A549 (cell line): ENCODE measurements at regions not wholly inside any gene's neighbourhood (a gene's known extent, or its start where the extent isn't known, plus 50 kb on each side); places are given as distances from the start of the nearest gene placed in this dataset.

Experiments
- ATAC-seq, 2 experiments: fragments of 200-7000 bp in 1 of 2; fragments of >200 bp in 1 of 2; cut with Nextera tagmentation in 1 of 2; cut with Tn5 transposase in 1 of 2; 3 replicates each; pipeline versions ENCODE4 v1.8.0 to v1.9.1; 2018 to 2020; ENCODE audit warnings: mild to moderate bottlenecking in 1 of 2, moderate library complexity in 1 of 2
- CTCF ChIA-PET: fragments of 300-600 bp; sonication (Branson Sonifier 250); formaldehyde crosslinking; extraction: SDS; loops from one replicate; lab custom pipeline; 2021; ENCODE audit warnings: antibody characterized with exemption, inconsistent platforms; lab: Yijun Ruan, JAX
- POLR2A ChIA-PET: fragments of 350-600 bp; formaldehyde crosslinking; extraction: SDS; loops from one replicate; lab custom pipeline; 2021; ENCODE audit warnings: antibody characterized with exemption, inconsistent platforms; lab: Yijun Ruan, JAX
- DNase-seq, 2 experiments: peaks; one replicate each; pipeline versions ENCODE4 v3.0.0 to v3.0.0-alpha.2; 2011 to 2016; ENCODE audit warnings: low read depth in 1 of 2, low spot score in 1 of 2
- FAIRE-seq: peaks from 2 replicates; lab custom pipeline; 2011; peaks lifted over from hg19 to GRCh38; lab: Jason Lieb, UNC
- H3K27ac ChIP-seq, 2 experiments: fragments of >200 bp; sonication (Bioruptor Twin); formaldehyde crosslinking; 3 replicates each; pipeline ENCODE4 v1.5.1; 2016 to 2017
- H3K4me1 ChIP-seq: fragments of >200 bp; sonication (Bioruptor Twin); formaldehyde crosslinking; 3 replicates; pipeline ENCODE4 v1.6.1; 2016
- H3K4me2 ChIP-seq: fragments of >200 bp; sonication (Bioruptor Twin); formaldehyde crosslinking; 3 replicates; pipeline ENCODE4 v1.6.1; 2016
- H3K4me3 ChIP-seq: fragments of >200 bp; sonication (Bioruptor Twin); formaldehyde crosslinking; 3 replicates; pipeline ENCODE4 v1.5.1; 2016
- H3K9me3 ChIP-seq: fragments of >200 bp; sonication (Bioruptor Twin); formaldehyde crosslinking; 3 replicates; pipeline ENCODE4 v1.6.1; 2016
- BHLHE40 ChIP-seq: IDR thresholded peaks from 2 replicates; pipeline ENCODE4 v1.6.1; 2012; ENCODE audit warnings: low read depth, low read length, inconsistent platforms
- CEBPB ChIP-seq, 2 experiments: fragments of >200 bp in 1 of 2; sonication (Bioruptor Twin) in 1 of 2; formaldehyde crosslinking in 1 of 2; IDR thresholded peaks; 2 replicates each; pipeline ENCODE4 v1.6.1; 2012 to 2016
- CHD2 ChIP-seq: fragments of 150-350 bp; IDR thresholded peaks from 2 replicates; pipeline ENCODE4 v1.6.1; 2014; ENCODE audit warnings: low read length; ENCODE audit not compliant: partially characterized antibody
- CTCF ChIP-seq: fragments of >200 bp; sonication (Bioruptor Twin); formaldehyde crosslinking; IDR thresholded peaks from 3 replicates; pipeline ENCODE4 v1.5.1; 2016
- EHMT2 ChIP-seq: fragments of 200-600 bp; sonication (generic); IDR thresholded peaks from 2 replicates; pipeline ENCODE4 v1.6.1; 2016; ENCODE audit warnings: antibody characterized with exemption, low read depth, mild to moderate bottlenecking, moderate library complexity
- FOSB ChIP-seq: fragments of 250-450 bp; sonication (Bioruptor Pico); IDR thresholded peaks from 2 replicates; pipeline ENCODE4 v1.5.0; 2020; ENCODE audit warnings: mild to moderate bottlenecking, moderate library complexity
- GATA3 ChIP-seq: IDR thresholded peaks from 2 replicates; pipeline ENCODE4 v1.6.1; 2012; ENCODE audit warnings: borderline replicate concordance
- HOXB13 ChIP-seq: fragments of 250-450 bp; sonication (Bioruptor Pico); IDR thresholded peaks from 2 replicates; pipeline ENCODE4 v1.5.0; 2020; ENCODE audit warnings: low read depth, mild to moderate bottlenecking, moderate library complexity
- HOXB5 ChIP-seq: fragments of 250-450 bp; sonication (Bioruptor Pico); IDR thresholded peaks from 2 replicates; pipeline ENCODE4 v1.5.0; 2020; ENCODE audit warnings: mild to moderate bottlenecking, moderate library complexity
- KDM1A ChIP-seq: fragments of 200-600 bp; sonication (generic); IDR thresholded peaks from 2 replicates; pipeline ENCODE4 v1.6.1; 2016; ENCODE audit warnings: low read depth, mild to moderate bottlenecking
- MAFK ChIP-seq: fragments of 450-650 bp; IDR thresholded peaks from 2 replicates; pipeline ENCODE4 v1.6.1; 2014; ENCODE audit not compliant: partially characterized antibody
- POLR2AphosphoS2 ChIP-seq: conservative IDR thresholded peaks from 2 replicates; pipeline ENCODE4 v1.6.1; 2012; ENCODE audit warnings: low read length, improper control_type of control experiment, inconsistent platforms
- RARB ChIP-seq: fragments of 250-450 bp; sonication (Bioruptor Pico); IDR thresholded peaks from 2 replicates; pipeline ENCODE4 v1.8.0; 2021; ENCODE audit warnings: mild to moderate bottlenecking, moderate library complexity
- RCOR1 ChIP-seq: fragments of 150-350 bp; IDR thresholded peaks from 2 replicates; pipeline ENCODE4 v1.6.1; 2014; ENCODE audit warnings: antibody characterized with exemption, low read length, low read depth
- RFX5 ChIP-seq: fragments of 450-650 bp; IDR thresholded peaks from 2 replicates; pipeline ENCODE4 v1.7.1; 2014; ENCODE audit warnings: antibody characterized with exemption, mild to moderate bottlenecking, moderate library complexity
- SMC3 ChIP-seq: fragments of >200 bp; sonication (Bioruptor Twin); formaldehyde crosslinking; IDR thresholded peaks from 3 replicates; pipeline ENCODE4 v1.6.1; 2018; ENCODE audit warnings: inconsistent platforms
- SREBF2 ChIP-seq: fragments of 450-650 bp; IDR thresholded peaks from 2 replicates; pipeline ENCODE4 v1.6.1; 2014; ENCODE audit warnings: mild to moderate bottlenecking, moderate library complexity
- TFCP2L1 ChIP-seq: fragments of 250-450 bp; sonication (Bioruptor Pico); IDR thresholded peaks from 2 replicates; pipeline ENCODE4 v1.5.0; 2021; ENCODE audit warnings: mild to moderate bottlenecking
- TP53 ChIP-seq: fragments of 250-450 bp; sonication (Bioruptor Pico); IDR thresholded peaks from 2 replicates; pipeline ENCODE4 v1.5.0; 2021; ENCODE audit warnings: mild to moderate bottlenecking, moderate library complexity
- ZFP36 ChIP-seq: fragments of 450-650 bp; IDR thresholded peaks from 2 replicates; pipeline ENCODE4 v1.6.1; 2014; ENCODE audit warnings: borderline replicate concordance; ENCODE audit not compliant: partially characterized antibody
- ZNF302 ChIP-seq: fragments of 250-450 bp; sonication (Bioruptor Pico); IDR thresholded peaks from 2 replicates; pipeline ENCODE4 v1.9.0; 2021; ENCODE audit warnings: inconsistent platforms, mild to moderate bottlenecking, moderate library complexity
- WGBS: methylation state at CpG from one replicate; pipeline ENCODE4 v1.1.6; 2017; ENCODE audit errors: missing lambda C conversion rate; 5-methylcytosine and 5-hydroxymethylcytosine counted together
- TF ChIP-seq, protein P1 (sequence below): fragments of 150-350 bp; IDR thresholded peaks from 2 replicates; pipeline ENCODE4 v1.6.1; 2014; ENCODE audit warnings: low read depth, mild to moderate bottlenecking, low read length
- TF ChIP-seq, protein P2 (sequence below): IDR thresholded peaks from 2 replicates; pipeline ENCODE4 v1.6.1; 2012
- TF ChIP-seq, protein P3 (sequence below): IDR thresholded peaks from 2 replicates; pipeline ENCODE4 v1.6.1; 2012; ENCODE audit warnings: low read depth, borderline replicate concordance
- TF ChIP-seq, protein P4 (sequence below): fragments of >200 bp; sonication (Bioruptor Twin); formaldehyde crosslinking; IDR thresholded peaks from 2 replicates; pipeline ENCODE4 v1.6.1; 2016
- TF ChIP-seq, protein P5 (sequence below): fragments of 250-450 bp; sonication (Bioruptor Pico); IDR thresholded peaks from 2 replicates; pipeline ENCODE4 v1.5.0; 2020; ENCODE audit warnings: low read depth, mild to moderate bottlenecking, moderate library complexity

- ChIA-PET CTCF (interaction anchor here (0.7 to 1.6 kb wide), 4 partner anchors 14 to 228 kb away, joined by 3 read pairs; no protein-coding TSS in a partner anchor), POLR2A (no interaction called here)
- peak overlapping the region; percentile 93 to 99 for H3K27ac ChIP-seq
- ATAC-seq (no peak), FAIRE-seq (no peak), DNase-seq (peak in 1 of 2 experiments; percentile 75)
- H3K4me1 ChIP-seq = peaks cover 81% of the 10 kb centered on the region
- H3K9me3 ChIP-seq = no peaks in the 10 kb centered on the region
- H3K4me2 ChIP-seq = no peak overlapping the region
- H3K4me3 ChIP-seq = no peak overlapping the region
- 62% methylated on average over 4 of the region's 4 CpGs for WGBS
- TF ChIP-seq RARB (no peak), EHMT2 (no peak), HOXB13 (CRISPR knock-in tag) (no peak), RCOR1 (no peak), CTCF (no peak), BHLHE40 (no peak), CHD2 (no peak), TP53 (CRISPR knock-in tag) (no peak), ZFP36 (no peak), TFCP2L1 (CRISPR knock-in tag) (no peak), POLR2AphosphoS2 (no peak), FOSB (no peak), MAFK (peak; percentile 73), CEBPB (IDR thresholded peaks at IDR 0.05) (no peak), SREBF2 (no peak), ZNF302 (no peak), SMC3 (no peak), KDM1A (peak; percentile 71), GATA3 (no peak), HOXB5 (no peak), RFX5 (no peak)
- TF ChIP-seq, protein P1, sequence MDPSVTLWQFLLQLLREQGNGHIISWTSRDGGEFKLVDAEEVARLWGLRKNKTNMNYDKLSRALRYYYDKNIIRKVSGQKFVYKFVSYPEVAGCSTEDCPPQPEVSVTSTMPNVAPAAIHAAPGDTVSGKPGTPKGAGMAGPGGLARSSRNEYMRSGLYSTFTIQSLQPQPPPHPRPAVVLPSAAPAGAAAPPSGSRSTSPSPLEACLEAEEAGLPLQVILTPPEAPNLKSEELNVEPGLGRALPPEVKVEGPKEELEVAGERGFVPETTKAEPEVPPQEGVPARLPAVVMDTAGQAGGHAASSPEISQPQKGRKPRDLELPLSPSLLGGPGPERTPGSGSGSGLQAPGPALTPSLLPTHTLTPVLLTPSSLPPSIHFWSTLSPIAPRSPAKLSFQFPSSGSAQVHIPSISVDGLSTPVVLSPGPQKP = no peak
- TF ChIP-seq, protein P2, sequence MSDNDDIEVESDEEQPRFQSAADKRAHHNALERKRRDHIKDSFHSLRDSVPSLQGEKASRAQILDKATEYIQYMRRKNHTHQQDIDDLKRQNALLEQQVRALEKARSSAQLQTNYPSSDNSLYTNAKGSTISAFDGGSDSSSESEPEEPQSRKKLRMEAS = peak; percentile 50
- TF ChIP-seq, protein P3, sequence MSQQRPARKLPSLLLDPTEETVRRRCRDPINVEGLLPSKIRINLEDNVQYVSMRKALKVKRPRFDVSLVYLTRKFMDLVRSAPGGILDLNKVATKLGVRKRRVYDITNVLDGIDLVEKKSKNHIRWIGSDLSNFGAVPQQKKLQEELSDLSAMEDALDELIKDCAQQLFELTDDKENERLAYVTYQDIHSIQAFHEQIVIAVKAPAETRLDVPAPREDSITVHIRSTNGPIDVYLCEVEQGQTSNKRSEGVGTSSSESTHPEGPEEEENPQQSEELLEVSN = no peak
- TF ChIP-seq, protein P4, sequence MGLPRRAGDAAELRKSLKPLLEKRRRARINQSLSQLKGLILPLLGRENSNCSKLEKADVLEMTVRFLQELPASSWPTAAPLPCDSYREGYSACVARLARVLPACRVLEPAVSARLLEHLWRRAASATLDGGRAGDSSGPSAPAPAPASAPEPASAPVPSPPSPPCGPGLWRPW = no peak
- TF ChIP-seq, protein P5, sequence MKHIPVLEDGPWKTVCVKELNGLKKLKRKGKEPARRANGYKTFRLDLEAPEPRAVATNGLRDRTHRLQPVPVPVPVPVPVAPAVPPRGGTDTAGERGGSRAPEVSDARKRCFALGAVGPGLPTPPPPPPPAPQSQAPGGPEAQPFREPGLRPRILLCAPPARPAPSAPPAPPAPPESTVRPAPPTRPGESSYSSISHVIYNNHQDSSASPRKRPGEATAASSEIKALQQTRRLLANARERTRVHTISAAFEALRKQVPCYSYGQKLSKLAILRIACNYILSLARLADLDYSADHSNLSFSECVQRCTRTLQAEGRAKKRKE (CRISPR knock-in tag) = no peak
Observed at GRCh38 chr12:116370004-116370404, 92.5 kb upstream of the MED13L start.
